NCI-H524 (cell line): ENCODE measurements at regions not wholly inside any gene's neighbourhood (a gene's known extent, or its start where the extent isn't known, plus 50 kb on each side); places are given as distances from the start of the nearest gene placed in this dataset.
A peak's percentile ranks its signal among the peaks of the same experiment; 100 is the strongest.
"Not testable (repeated sequence)": the region's sequence is repeated elsewhere in the genome, so short reads cannot be mapped to it uniquely, and the experiment has no call there.

Experiments
- DNase-seq, 2 experiments: peaks; one replicate each; lab custom pipeline; 2025; lab: John Stamatoyannopoulos, UW

GRCh38 chr22:22168941-22169867 lies 75.4 kb upstream of the VPREB1 start:
- DNase-seq: no peak

GRCh38 chr22:22168190-22168940 lies 76.2 kb upstream of the VPREB1 start:
- peak; percentile 86 to 95 for DNase-seq

- DNase-seq: peak; percentile 91 to 98
These were observed 76.8 kb upstream of the VPREB1 start for GRCh38 chr22:22167791-22168189.

GRCh38 chr22:22166941-22167713 lies 77.5 kb upstream of the VPREB1 start:
- no peak for DNase-seq

- DNase-seq: no peak
These were observed 78.5 kb upstream of the VPREB1 start for GRCh38 chr22:22165936-22166710.

GRCh38 chr22:22164541-22165272 lies 79.9 kb upstream of the VPREB1 start:
- DNase-seq: peak; percentile 97 to 98

- no peak for DNase-seq
These were observed 82.4 kb upstream of the VPREB1 start for GRCh38 chr22:22161924-22162851.

- not testable (repeated sequence) for DNase-seq
These were observed 83.8 kb upstream of the VPREB1 start for GRCh38 chr22:22160768-22161167.

GRCh38 chr22:22159384-22159783 lies 85.2 kb upstream of the VPREB1 start:
- DNase-seq: no peak

GRCh38 chr22:22158965-22159364 lies 85.6 kb upstream of the VPREB1 start:
- DNase-seq: no peak

GRCh38 chr22:22158207-22158816 lies 86.3 kb upstream of the VPREB1 start:
- no peak for DNase-seq

GRCh38 chr22:22157348-22157725 lies 87.2 kb upstream of the VPREB1 start:
- no peak for DNase-seq

- DNase-seq: peak; percentile 80 to 86
These were observed 87.8 kb upstream of the VPREB1 start for GRCh38 chr22:22156716-22157347.

- no peak for DNase-seq
These were observed 88.3 kb upstream of the VPREB1 start for GRCh38 chr22:22156348-22156715.

- no peak for DNase-seq
These were observed 89.0 kb upstream of the VPREB1 start for GRCh38 chr22:22155607-22156006.

GRCh38 chr22:22155146-22155545 lies 89.4 kb upstream of the VPREB1 start:
- no peak for DNase-seq

GRCh38 chr22:22154040-22154439 lies 90.5 kb upstream of the VPREB1 start:
- DNase-seq: no peak

- no peak for DNase-seq
These were observed 93.3 kb upstream of the VPREB1 start for GRCh38 chr22:22151308-22151707.

- no peak for DNase-seq
These were observed 94.1 kb upstream of the VPREB1 start for GRCh38 chr22:22150457-22150856.
